ENCODE measurements at regions not wholly inside any gene's neighbourhood (a gene's known extent, or its start where the extent isn't known, plus 50 kb on each side); places are given as distances from the start of the nearest gene placed in this dataset.
A peak's percentile ranks its signal among the peaks of the same experiment; 100 is the strongest.
"Not testable (repeated sequence)": the region's sequence is repeated elsewhere in the genome, so short reads cannot be mapped to it uniquely, and the experiment has no call there.

DNA sequence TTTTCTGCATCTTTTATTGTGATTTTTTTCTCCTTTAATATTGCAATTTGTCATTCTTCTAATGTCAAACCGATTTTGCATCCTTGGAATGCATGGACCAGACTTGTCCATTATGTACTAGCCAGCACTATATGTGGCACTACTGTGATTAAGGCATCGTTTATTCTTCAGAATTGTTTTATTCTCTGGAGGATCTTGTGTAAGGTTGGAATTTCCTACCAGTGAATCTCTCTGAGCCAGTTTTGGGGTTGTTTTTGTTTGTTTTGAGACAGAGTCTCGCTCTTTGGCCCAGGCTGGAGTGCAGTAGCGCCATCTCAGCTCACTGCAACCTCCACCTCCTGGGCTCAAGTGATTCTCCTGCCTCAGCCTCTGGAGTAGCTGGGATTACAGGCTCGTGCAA, 58.5 kb downstream of the IGLL5 start:
- DNase-seq, result no peak

DNA sequence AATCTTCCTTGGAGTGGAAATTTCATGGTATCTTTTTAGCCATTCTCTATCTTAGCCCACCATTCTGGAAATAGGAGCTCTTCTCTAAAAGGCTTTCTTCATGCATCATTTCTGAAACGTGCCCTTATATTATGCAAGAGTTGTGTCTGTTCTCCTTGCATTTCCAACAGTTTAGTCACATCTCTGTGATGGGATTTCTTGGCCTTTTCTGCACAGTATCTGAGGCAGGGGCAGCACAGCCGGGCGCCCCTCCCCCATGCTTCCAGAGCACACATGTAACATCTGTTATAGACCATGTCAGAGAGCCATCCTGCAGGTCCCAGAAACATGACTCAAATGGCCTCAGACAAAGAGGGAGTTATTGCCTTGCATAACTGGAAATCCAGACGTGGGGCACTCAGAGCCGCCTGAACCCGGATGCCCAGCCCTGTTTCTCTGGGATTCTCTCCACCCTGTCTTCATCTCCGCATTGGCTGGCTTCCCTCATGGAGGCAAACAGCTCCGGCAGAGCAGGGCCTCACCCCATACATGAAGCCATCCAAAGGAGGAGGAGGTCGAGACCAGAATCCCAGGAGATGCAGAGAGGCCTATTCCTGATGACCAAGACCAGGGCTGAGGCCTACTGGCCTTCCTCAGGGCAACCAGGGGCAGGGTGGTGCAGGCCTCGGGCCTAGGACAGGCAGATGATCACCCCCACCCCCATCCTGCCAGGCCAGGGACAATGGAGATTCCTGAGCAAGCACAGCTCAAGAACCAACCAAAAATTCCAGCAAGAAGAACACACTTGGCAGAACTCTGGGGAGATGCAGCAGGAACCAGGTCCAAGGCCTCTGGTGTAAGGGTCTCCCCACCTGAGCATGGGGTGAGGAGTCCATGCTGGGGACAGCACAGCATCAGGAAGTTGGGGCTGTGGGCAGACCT, 61.3 kb downstream of the IGLL5 start:
- DNase-seq, result peak; percentile 50

DNA sequence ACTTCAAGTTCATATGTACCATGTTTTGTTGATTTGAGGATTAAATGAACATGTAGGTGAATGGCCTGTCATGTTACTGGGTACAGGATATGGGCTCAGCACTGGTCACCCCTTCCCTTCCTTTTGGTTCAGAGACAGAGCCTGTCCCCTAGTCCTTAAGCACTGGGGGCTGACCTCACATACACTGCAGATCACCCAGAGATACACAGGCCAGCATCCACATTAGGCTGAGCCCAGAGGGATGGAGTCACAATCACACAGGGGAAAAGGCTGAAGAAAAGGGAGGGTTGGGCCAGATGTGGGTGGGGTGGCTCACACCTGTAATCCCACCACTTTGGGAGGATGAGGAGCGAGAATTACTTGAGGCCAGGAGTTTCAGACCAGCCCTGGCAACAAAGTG, 62.3 kb downstream of the IGLL5 start:
- DNase-seq, result no peak

- peak; percentile 39 for DNase-seq
These were observed 63.4 kb downstream of the IGLL5 start for GRCh38 chr22:22951035-22951434.

DNA sequence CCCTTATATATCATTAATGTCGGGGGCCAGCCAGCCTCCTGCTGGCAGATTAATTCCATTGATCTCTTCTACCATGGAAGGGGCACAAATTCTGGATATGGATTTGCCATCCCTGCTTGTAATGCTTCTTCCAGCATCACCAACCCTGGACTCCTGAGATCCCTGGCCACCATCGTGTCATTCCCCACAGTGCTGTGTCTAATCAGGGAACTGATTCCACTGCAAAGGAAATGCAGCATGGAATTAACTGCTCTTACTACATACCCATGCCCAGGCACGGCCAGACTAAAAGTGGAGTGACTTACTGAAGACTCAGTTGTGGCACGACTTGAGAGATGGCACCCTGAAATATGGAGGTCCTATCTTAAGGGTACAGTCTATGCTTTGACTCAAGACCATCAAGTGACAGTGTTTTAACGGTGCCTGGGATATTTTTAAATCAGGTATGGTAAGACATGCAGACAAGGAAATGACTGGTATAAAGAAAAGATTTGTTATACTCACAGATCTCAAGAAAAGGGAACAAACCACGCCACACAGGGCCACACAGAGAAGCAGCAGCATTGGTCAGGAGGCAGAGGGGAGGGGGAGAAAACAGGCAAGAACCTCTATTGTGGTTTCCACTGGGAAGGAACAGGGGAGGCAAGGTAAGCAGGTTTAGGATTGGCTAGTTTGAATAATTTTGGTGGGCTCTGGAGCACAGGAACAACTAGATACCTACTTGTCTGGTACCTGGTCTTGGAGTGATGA, 65.1 kb downstream of the IGLL5 start:
- no peak for DNase-seq

DNA sequence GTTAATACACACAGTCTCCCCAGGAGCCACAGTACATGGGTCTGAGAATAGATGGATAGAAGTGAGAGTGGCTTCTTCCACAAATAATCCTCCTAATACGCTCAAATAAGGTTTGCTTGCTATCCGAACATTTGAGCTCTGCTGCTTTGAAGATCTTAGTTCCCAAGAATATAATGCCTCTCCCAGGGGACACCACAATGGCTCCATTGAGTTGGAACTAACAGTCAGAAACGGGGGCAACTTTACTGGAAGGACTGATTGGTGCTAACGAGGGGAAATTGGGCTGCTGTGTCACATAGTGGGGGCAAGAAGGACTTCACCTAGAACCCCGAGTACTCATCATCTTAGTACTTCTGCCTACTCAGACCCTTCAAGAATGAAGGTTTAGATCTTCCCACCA, 66.2 kb downstream of the IGLL5 start:
- DNase-seq, result no peak

GRCh38 chr22:22954656-22955055, 67.0 kb downstream of the IGLL5 start:
- DNase-seq, result no peak

DNA sequence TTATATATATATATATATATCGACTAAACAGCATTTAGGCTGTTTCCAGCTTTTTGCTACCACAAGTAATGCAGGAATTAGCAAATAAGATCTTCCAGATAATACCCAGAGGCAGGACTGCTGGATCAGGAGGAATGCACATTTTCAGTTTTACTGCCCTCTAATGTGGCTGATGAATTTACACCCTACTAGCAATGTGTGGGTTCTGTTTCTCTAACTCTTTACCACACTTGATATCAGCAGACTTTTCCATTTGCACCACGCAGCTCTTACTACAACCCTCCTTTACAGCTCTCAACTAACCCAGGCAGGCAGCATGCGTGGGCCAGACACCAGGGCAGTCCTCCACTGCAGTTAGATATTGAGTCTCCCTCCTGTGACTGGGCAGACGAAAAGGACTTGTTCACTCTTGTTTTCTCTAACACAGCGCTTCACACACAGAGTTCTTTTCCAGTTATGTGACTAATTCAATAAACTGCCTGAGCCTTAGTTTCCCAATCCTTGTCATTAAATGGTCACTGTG, 67.7 kb downstream of the IGLL5 start:
- DNase-seq, result no peak

GRCh38 chr22:22955866-22956535, 68.4 kb downstream of the IGLL5 start:
- peak; percentile 84 for DNase-seq

- DNase-seq, result no peak
These were observed 69.5 kb downstream of the IGLL5 start for GRCh38 chr22:22957090-22957489.

DNA sequence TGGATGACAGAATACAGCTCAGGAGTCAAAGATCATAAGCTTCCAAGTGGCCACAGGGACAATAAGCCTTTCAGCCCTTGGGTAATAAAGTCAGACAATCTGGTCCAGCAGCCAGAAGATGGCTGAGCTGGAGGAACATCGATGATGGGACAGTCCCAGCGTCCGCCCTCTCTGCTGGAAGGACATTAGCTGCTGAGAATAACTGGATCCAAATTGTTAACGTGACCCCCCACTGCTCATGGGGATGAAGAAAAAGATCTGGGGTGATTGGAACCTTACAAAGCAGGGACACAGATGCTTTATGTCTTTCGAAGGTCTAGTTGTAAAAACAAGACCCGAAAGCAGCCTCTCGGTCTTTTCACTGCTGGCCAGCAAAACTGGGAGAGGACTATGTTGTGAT, 71.0 kb downstream of the IGLL5 start:
- DNase-seq, result no peak

GRCh38 chr22:22959147-22959827, 71.7 kb downstream of the IGLL5 start:
- peak; percentile 83 for DNase-seq

- DNase-seq, result no peak
These were observed 72.7 kb downstream of the IGLL5 start for GRCh38 chr22:22960307-22960706.

DNA sequence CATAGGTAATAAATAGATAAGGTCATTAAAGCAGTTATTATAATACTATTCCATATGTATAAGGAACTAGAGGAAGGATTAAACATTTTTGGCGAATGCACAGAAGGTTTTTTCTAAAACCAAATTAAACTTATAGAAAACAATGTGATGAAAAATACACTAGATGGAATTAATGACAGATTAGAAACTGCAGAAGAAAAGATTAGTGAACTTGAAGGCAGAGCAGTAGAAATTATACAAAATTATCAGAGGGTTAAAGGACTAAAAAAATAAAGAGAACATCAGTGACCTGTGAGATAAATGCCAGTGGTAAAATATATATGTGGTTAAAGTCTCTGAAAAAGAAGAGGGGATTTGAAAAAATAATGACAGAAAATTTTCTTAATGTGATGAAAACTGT, 74.0 kb downstream of the IGLL5 start:
- DNase-seq, result no peak

- no peak for DNase-seq
These were observed 80.8 kb downstream of the IGLL5 start for GRCh38 chr22:22968366-22968765.

DNA sequence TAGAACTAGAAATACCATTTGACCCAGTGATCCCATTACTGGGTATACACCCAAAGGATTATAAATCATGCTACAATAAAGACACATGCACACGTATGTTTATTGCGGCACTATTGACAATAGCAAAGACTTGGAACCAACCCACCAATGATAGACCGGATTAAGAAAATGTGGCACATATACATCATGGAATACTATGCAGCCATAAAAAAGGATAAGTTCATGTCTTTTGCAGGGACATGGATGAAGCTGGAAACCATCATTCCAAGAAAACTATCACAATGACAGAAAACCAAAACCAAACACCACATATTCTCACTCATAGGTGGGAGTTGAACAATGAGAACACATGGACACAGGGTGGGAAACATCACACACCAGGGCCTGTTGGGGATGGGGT, 85.0 kb downstream of the IGLL5 start:
- DNase-seq, result not testable (repeated sequence)

GRCh38 chr22:22973336-22973735, 85.7 kb downstream of the IGLL5 start:
- DNase-seq, result no peak

DNA sequence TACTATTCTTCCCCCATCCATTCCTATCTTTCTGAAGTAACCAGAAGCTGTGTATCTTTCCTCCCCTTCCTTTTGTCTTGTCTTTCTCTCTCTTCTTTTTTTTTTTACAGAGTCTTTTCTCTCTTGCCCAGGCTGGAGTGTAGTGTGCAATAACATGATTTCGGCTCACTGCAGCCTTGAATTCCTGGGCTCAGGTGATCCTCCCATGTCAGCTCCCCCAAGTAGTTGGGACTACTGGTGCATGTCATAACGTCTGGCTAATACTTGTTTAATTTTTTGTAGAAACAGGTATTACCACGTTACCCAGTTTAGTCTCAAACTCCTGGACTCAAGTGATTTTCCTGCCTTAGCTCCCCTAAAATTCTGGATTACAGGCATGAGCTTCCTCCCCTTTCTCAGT, 86.5 kb downstream of the IGLL5 start:
- DNase-seq, result no peak

- DNase-seq, result no peak
These were observed 87.4 kb downstream of the IGLL5 start for GRCh38 chr22:22974795-22975580.

GRCh38 chr22:22976033-22976922, 88.7 kb downstream of the IGLL5 start:
- no peak for DNase-seq

Measured in activated effector memory CD4-positive, alpha-beta T cell treated with anti-CD3 and anti-CD28 coated beads, Interleukin-2, amount 50 U/mL, for 16 hours (primary cell).